NCI-H510A treated with DMSO at 0.1 percent for 48 hours (cell line): ENCODE measurements at regions not wholly inside any gene's neighbourhood (a gene's known extent, or its start where the extent isn't known, plus 50 kb on each side); places are given as distances from the start of the nearest gene placed in this dataset.
"Not testable (repeated sequence)": the region's sequence is repeated elsewhere in the genome, so short reads cannot be mapped to it uniquely, and the experiment has no call there.

Experiments used
- DNase-seq: peaks from one replicate; lab custom pipeline; 2025; lab: John Stamatoyannopoulos, UW

- DNase-seq, result no peak
These were observed 62.0 kb downstream of the SKIDA1 start for GRCh38 chr10:21463436-21463835.

- DNase-seq, result no peak
These were observed 67.2 kb downstream of the SKIDA1 start for GRCh38 chr10:21458126-21458871.

GRCh38 chr10:21456160-21456559 lies 69.3 kb downstream of the SKIDA1 start:
- DNase-seq, result no peak

- no peak for DNase-seq
These were observed 73.3 kb downstream of the SKIDA1 start for GRCh38 chr10:21452203-21452602.

GRCh38 chr10:21449288-21449966 lies 76.1 kb downstream of the SKIDA1 start:
- no peak for DNase-seq

- DNase-seq, result no peak
These were observed 80.3 kb downstream of the SKIDA1 start for GRCh38 chr10:21445163-21445562.

- no peak for DNase-seq
These were observed 83.9 kb downstream of the SKIDA1 start for GRCh38 chr10:21441625-21442024.

- not testable (repeated sequence) for DNase-seq
These were observed 86.6 kb downstream of the SKIDA1 start for GRCh38 chr10:21438914-21439313.

GRCh38 chr10:21437770-21438382 lies 87.6 kb downstream of the SKIDA1 start:
- DNase-seq, result no peak

GRCh38 chr10:21432266-21432665 lies 93.2 kb downstream of the SKIDA1 start:
- DNase-seq, result no peak

- DNase-seq, result no peak
These were observed 93.7 kb downstream of the SKIDA1 start for GRCh38 chr10:21431799-21432198.

GRCh38 chr10:21427804-21428481 lies 97.5 kb downstream of the SKIDA1 start:
- DNase-seq, result no peak

- no peak for DNase-seq
These were observed 101.0 kb downstream of the SKIDA1 start for GRCh38 chr10:21424459-21424861.

- no peak for DNase-seq
These were observed 101.6 kb downstream of the SKIDA1 start for GRCh38 chr10:21423850-21424249.

- DNase-seq, result no peak
These were observed 102.1 kb downstream of the SKIDA1 start for GRCh38 chr10:21423338-21423737.

GRCh38 chr10:21421794-21422193 lies 103.7 kb downstream of the SKIDA1 start:
- no peak for DNase-seq

GRCh38 chr10:21421016-21421415 lies 104.5 kb downstream of the SKIDA1 start:
- no peak for DNase-seq

GRCh38 chr10:21418981-21419576 lies 106.4 kb downstream of the SKIDA1 start:
- DNase-seq, result not testable (repeated sequence)

GRCh38 chr10:21417172-21417712 lies 108.2 kb downstream of the SKIDA1 start:
- no peak for DNase-seq

GRCh38 chr10:21413680-21414079 lies 111.8 kb downstream of the SKIDA1 start:
- no peak for DNase-seq

GRCh38 chr10:21413268-21413667 lies 112.2 kb downstream of the SKIDA1 start:
- DNase-seq, result no peak
